ENCODE measurements at regions not wholly inside any gene's neighbourhood (a gene's known extent, or its start where the extent isn't known, plus 50 kb on each side); places are given as distances from the start of the nearest gene placed in this dataset.
"Not testable (repeated sequence)": the region's sequence is repeated elsewhere in the genome, so short reads cannot be mapped to it uniquely, and the experiment has no call there.

DNA sequence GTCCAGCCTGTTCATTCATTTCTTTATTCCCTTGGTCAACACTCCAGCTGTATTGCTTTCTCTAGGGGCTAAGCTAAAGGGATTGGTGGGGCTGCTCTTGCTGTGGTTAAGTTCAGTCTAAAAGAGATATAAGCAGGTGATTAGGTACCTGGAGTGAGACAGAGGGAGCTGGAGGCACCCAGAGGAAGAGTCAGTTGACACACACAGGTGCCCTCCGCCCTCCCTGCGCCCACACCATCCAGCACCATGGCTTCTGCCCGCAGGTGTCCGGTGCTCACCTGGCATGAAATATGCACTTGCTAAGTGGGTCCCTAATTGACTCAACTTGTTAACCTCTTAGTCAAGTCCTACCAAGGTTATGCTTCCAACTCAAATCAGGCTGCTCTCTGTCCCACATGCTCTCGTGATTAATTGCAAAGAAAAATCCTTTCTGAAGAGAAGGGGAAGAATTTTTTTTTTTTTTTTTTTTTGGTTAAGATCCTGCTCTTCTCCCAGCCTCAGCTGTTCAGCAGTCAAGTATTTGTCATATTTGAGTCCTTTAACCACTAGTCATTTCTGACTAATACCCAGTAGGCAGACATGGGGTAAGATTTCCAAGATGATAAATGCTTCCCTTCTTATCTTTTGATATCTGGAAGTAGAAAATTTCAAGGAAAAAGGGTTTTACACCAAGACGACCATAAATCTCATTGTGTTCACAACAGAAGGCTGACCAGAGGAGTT, 199.8 kb upstream of the WSCD1 start:
- FAIRE-seq, result no peak

DNA sequence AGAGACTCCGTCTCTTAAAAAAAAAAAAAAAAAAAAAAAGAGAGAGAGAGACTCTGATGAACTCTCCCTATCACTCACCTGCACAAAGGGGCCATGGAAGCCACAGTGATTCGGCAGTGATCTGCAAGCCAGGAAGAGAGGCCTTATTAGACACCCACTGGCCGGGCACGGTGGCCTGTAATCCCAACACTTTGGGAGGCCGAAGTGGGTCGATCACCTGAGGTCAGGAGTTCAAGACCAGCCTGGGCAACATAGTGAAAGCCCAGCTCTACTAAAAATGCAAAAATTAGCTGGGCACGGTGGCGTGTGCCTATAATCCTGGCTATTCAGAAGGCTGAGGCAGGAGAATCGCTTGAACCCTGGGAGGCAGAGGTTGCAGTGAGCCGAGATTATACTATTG, 198.5 kb upstream of the WSCD1 start:
- no peak for FAIRE-seq

DNA sequence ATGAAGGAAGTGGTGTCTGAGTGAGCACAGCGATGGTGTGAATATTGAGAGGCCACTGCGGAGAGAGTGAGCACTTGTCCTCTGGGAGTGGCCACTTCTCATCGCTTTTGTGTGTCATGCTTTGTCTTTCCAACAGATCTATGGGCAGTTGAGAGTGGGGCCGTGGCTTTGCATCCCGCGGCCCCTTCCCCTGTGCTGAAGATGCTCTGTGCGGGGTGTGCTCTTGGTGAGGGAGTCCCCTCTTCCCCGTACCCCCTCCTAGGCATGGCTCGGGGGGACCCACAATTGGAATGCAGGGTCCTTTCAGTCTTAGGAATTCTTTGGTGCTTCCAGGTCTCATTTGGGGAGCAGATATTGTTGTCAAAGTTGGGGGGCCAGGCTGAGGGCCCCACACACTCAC, 197.3 kb upstream of the WSCD1 start:
- FAIRE-seq, result no peak

DNA sequence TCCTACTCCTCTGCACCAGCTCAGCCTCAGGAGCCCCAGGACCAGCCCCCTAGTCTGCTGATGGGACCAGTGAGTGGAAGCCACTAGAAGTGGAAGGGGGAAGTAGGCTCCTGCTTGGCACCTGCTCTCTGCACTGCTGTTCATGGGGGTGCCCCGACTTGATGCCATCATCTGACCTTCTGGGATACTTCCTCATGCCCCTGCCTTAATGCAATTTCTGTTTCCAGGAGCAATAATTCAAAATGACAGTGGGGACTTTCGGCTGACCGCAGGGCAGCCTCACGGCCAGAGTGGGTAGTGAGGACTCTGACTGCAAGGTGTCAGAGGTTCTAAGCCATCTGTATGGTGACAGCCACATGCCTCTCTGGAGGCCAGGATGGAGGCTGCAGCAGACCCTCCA, 196.4 kb upstream of the WSCD1 start:
- FAIRE-seq, result no peak

DNA sequence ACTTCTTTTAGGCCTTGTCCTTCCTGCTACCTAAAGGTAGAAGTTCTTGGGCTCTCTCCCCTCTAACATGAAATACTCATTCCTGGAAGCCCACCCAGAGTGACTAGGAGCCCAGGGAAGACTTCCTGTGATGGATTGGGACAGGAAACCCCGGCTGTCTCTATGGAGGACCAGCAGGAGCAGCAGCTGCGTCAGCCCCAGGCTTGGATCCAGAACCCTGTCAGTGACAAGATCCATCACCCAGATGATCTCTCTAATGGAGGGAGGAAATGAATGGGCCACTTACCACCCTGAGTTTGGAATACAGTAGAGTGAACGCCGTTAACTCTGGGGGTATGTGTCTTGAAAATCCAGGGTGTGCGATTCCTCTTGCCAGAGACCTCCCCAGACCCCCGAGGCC, 195.7 kb upstream of the WSCD1 start:
- no peak for FAIRE-seq

DNA sequence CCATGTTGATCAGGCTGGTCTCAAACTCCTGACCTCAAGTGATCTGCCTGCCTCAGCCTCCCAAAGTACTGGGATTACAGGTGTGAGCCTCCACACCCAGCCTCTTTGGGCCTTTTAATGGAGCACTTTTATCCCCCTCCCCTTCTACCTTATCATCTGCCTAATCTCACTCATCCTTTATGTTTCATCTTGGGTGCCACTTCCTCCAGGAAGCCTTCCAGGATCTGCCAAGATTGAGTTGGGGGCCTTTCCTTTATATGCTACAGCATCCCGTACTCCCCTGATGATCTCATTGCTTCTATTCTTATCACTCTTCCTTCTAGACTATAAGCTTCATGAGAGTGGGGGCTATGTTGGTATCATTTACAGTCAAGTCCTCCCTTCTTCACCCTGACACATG, 192.8 kb upstream of the WSCD1 start:
- no peak for FAIRE-seq

DNA sequence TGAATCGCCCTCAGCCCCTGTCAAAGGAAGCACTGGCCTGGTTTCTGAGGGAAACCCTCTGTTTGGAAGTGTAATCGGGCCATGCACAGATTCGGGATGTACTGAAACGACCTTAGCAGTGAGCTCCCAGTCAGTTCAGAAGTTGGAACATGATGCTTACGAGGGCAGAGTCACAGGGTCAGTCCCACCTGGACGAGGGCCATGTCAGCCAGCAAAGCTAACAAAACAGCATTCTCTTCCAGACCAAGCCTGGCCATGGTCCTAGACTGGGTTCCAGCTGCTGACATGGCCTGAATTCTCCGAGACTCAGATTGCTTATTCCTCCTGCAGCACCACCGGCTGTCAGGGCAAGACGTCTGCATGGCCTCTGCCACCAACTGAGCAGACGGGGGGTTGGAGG, 192.2 kb upstream of the WSCD1 start:
- no peak for FAIRE-seq

DNA sequence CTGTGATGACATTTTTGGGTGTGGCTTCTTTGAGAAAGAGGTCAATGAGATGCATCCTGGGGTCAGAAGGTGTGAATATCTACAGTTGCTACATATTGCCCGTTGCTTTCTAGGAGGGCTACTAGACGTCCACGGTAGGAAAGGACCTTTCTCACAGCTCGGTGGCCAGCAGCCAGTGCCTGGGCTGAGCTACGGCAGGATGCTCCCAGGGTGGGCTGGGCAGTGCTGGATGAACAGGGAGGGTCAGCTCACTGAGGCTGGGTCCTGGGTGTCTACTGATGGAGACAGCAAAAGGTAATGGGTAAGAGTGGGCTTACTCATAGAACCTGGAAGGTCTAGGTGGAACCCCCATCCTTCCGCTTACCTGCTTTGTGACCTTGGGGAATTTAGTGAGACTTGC, 188.3 kb upstream of the WSCD1 start:
- FAIRE-seq, result no peak

DNA sequence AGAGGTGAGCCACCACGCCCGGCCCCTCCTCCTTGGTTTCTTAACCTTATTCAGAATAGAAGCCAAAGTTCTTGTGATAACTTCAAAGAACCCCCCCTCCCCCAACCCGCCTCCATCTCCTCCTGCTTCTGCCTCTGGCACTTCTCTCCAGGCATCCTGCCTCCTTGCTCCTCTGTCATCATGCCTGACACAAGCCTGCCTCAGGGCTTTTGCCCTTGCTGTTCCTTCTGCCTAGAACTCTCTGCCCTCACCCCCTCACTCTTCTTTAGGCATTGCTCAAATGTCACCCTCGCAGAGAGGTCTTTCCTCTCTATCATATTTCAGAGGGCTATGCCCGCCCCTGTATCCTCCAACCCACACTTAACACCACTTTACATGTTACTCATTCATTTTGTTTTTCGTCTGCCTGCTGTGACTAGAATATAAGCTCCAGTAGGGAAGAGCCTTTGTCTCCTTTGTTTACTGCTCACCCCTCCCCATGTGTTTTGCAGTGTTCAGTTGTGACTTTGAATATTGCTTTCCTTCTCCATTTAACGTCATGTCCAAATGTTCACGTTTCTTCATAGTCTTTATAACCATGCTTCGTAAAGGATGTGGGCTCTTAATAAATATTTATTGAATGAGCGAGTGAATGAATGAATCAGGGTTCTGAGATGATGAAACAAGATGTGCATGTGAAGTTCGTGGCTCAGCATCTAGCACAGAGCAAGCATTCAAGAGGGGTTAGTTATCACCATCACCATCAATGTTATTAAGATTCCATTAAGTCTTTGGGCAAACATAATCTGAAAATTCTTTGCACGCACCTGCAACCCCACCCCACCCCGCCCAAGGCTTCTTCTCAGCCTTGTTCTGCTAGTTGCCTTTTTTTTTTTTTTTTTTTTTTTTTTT, 186.2 kb upstream of the WSCD1 start:
- no peak for FAIRE-seq

DNA sequence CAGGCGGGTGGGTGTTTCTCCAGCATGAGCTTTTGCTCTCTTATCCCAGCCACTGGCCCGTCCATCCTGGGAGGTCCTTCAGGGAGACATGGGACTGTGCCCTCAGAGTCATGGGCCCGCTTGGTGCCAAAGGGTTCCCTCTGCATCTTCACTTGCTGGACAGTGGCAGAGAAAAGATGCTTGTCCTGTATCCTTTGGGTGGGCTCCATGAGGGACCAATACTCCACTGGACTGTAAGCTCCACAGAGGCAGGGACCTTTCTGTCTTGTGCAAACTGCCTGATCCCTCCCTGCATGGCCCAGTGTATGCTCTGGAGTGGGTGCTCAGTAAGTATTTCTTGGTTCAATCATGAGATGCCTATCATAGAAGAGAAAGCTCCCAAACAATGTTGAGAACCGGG, 184.8 kb upstream of the WSCD1 start:
- no peak for FAIRE-seq

DNA sequence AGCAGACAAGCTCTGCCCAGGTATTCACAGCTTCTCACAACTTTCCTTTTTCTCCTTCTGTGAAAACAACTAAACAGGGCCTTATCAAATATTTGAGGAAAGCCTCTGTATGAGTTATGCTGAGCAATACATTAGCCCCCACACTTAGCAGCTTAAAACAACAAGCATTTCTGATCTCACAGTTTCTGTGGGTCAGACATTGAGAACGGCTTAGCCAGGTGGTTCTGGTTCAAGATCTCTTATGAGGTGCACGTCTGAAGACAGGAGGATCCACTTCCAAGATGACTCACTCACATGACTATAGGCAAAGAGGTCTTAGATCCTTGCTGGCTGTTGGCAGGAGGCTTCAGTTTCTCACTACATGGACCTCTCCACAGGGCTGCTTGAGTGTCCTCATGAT, 181.4 kb upstream of the WSCD1 start:
- FAIRE-seq, result no peak

DNA sequence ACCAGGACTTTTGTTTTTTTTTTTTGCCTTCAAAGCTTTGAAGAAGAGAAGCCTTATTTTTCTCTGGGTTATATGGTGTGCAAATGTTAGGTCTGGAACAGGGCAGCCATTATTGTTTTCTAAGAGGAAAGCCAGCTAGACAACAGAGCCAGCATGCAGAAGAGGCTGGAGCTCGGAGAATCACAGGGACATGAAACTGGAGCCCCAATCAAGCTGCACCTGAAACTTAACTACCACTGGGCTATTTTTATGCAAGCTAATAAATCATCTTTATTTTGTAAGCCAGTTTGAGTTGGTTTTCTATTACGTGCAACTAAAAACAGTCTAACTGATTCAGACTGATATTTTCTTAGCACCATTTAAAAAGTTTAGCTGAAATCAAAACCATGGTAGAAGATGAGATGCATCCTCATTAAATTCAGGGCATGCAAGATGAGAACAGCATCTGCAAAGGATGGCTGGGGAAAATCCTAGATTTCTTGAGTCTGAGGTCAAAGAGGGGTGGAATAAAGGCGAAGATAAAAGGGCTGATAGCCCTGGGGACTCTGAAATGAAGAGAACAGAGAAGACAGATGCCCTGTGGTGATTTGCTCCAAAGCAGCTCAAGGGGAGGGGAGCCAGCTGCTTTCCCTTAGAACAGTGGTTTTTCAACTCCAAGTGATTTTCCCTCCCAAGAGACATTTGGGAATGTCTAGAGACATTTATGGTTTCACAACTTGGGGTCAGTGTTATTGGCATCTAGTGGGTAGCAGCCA, 177.1 kb upstream of the WSCD1 start:
- no peak for FAIRE-seq

DNA sequence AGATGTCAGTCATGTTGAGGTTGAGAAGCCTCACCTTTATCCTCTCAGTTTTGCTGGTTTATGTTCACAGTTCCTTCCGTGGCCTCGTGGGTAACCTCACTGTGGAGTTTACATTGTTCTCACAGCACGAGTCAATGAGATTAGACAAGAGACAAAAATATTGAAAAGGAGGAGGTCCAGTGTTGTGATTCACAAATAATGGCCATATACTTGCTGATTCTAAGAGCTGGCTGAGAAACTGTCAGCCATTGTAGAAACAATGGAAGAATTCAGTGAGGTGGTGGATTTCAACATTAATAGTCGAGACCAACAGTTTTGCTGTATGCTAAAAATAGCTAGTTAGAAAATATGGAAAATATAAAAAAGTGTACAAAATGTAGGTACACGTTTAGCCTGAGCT, 176.4 kb upstream of the WSCD1 start:
- FAIRE-seq, result no peak

DNA sequence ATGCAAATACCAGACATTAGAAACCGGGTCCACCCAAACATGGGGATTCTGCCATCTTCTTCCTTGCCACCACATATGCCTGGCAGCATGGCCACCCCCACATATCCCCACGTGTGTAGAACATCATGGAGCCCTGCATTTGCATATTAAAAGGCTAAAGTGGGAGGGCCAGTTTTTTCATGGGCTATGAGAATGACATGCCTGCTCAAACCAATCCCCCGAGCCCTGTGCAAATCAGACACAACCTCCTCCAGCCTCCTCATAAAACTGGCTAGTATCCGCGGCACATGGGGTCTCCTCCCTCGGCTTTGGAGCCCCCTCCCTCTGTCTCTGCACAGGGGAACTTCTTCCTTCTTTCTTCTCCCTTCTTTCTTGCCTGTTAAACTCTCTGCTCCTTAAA, 174.9 kb upstream of the WSCD1 start:
- FAIRE-seq, result no peak

DNA sequence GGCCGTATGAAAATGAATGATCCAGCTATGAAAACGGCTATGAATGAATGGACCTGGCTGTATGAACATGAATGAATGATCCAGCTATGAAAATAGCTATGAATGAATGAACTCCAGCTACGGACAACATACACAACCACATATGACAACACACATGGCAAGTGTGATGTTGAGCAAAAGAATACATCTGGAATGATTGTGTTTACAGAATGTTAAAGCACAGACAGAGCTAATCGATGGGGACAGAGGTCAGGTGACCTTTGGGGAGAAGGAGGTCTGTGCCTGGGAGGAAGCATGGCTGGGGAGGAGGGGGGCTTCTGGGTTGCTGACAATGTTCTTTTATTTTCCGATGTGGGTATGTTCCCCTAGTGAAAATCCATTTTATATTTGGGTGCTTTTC, 174.0 kb upstream of the WSCD1 start:
- FAIRE-seq, result no peak

DNA sequence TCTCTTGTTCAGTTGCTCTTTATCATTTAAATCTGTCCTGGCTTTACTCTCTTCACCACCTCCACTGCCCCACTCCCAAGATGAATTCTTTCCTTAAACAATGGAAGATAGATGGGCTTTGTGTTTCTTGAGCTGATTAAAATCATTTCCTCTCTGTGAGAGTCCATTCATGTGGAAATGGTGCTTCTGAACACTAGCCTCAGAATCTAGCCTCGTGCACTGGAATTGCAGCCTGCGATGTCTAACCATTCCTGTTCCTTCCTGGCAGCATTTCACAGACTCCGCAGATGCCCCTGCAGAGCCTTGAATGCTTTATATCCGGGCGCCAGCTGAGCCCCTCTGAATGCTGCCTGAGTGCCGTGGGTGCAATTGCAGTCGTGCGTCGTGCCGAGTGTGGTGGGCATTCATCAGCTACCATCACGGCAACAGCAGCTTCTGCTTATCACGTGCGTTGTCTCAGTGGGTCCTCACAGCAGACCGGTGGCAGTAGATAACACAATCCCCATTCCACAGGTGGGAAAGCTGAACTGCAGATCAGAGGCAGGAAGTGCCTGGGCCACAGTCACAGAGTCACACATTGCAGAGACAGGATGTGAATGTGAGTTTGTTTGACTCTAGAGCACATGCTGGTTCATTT, 172.8 kb upstream of the WSCD1 start:
- FAIRE-seq, result no peak

DNA sequence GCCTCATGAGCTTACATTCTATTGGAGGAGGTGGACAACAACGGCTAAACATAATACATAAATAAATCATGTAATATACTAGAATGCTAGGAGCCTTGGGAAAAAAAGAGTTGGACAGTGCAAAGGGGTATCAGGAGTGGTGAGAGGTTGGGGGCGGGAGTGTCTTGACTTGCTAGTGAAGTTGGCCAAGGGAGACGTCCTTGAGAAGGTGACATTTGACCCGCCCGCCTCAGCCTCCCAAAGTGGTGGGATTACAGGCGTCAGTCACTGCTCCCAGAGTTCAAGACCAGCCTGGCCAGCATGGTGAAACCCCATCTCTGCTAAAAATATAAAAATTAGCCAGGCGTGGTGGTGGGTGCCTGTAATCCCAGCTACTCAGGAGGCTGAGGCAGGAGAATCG, 172.2 kb upstream of the WSCD1 start:
- FAIRE-seq, result not testable (repeated sequence)

DNA sequence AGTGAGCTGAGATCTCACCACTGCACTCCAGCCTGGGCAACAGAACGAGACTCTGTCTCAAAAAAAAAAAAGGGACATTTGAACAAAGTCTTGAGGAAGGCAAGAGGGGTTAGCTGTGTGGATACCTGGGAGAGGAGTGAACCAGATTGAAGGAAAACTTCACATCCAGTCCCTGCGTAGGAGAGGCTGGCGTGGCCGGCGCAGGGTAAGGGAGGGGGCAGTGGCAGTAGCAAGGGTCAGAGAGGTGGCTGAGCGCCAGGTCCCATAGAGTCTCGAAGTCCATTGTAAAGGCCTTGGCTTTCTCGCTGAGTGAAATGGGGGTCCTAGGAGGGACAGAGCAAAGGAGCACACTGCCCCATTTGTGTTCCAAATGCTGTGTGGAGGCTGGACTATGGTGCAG, 171.8 kb upstream of the WSCD1 start:
- no peak for FAIRE-seq

DNA sequence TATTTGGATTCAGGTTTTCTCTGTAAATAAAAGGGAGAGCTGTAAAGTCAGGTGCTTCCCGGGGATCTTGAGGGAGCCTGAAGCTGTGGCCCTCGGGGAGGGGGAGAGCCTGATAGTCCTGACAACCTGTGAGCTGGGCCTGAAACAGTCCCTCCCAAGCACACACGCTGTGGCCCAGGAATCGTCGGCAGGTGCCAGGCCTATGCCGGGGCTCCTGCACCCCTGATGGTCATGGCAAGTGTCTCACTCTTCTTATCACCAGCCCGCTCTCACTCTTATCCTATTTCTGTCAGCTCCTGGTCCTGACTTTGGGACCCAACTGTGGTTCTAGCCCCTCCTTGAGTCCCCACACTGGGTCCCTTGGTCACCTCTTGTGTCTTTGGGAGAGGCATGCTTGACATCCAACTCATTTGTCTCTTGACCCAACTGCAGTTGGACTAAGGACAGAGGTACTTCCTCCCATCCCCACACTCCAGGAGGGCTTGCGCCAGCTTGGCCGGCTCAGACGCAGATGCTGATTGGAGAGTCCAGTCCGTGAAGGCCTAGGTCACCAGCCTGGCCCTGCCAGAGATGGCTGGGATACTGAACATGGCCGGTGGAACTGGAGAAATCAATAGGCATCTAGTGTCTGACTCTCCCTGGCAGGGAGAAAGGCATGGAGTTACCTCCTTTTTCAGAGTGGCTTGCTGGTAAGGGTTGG, 170.5 kb upstream of the WSCD1 start:
- no peak for FAIRE-seq

DNA sequence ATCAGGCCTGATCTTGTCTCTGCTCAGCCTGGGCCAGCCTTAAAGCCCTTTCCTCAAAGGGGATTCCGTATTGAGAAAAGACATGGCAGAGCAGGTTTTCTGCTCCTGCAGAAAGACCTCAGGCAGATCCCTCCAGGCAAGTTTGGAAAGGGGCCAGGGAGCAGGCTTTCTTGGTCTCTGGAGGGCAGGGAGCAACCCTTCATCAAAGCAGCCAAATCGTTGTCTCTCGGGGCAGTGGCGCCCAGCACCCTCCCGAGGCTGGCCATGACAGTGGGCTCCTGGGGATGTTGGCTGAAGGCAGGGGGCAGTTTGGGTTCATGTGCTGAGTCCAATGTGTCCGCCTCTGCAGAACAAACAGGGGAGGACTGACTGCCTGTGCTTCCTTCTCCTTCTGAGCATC, 168.4 kb upstream of the WSCD1 start:
- FAIRE-seq, result no peak

DNA sequence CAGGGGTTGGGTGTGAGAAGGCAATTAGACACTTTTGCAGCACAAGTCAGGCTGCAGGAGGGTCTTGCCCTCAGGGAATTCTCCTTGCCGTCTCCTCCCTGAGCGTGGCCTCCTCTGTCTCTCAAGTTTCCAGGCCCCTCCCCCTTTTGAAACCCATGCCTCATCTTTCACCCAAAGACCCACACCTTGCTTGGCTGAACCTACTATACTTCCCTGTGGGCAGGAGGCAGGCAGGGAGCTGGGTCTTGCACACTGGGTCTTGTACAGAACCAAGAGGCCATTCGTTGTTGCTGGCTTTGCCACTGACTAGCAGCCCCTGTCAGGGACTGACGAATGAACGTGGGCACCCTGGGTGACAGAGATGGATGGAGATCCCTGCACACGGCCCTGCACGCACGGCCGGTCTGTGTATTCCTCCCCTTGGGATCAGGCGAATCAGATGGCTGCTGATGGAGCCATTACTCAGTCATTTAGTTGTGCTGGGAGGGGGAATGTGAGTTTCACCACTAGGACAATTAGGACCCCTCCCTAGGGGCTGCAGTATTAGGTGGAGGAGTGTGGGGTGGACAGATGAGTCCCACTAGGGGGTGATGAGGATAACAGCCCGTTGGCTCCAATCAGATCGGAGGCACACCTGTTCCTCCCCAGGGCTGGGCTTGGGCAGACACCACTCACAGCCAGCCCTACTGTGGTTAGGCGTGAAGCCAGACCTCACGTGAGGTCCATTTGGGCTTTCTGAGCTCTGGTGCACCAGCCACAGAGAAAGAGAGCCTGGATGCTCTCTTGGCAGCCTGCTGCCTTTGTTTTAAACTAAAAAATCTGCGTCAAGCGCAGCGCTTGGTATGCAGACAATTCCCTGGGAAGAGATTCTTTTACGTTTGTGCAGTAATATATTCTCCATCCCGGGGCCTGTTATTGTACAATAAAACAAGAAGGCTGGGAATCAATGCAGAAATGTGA, 167.7 kb upstream of the WSCD1 start:
- no peak for FAIRE-seq
